ENCODE measurements at regions not wholly inside any gene's neighbourhood (a gene's known extent, or its start where the extent isn't known, plus 50 kb on each side); places are given as distances from the start of the nearest gene placed in this dataset.

DNA sequence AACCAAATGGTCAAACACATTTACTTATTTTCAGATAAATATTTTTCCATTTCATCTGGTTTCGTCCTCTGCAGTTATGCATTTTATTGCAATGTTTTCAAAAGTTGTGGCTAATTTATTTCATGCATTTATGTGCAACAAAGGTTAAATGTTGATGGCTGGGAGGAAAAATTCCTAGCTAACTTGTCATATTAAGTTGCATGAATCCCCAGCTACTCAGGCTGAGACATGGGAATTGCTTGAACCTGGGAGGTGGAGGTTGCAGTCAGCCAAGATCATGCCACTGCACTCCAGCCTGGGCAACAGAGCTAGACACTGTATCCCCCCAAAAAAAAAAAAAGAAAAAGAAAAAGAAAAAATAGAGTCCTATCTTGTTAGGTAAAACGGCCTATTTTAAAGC is 1862.4 kb upstream of the RAG2 start:
- DNase-seq: no peak
- Mint-ChIP-seq H3K9me3 (peaks cover 0 to 11% (median 3%) of the 10 kb centered on the region in 7 donors), H3K27ac (no peak overlapping the region), H3K27me3 (ENCODE audit: low read depth in 3 of 3) (no peaks in the 10 kb centered on the region), H3K4me1 (no peaks in the 10 kb centered on the region), H3K4me3 (no peak overlapping the region), H3K36me3 (no peaks in the 10 kb centered on the region)
- Histone ChIP-seq H3K36me3 (replicated peaks in 1 of 2; ENCODE audit: control insufficient read depth in 1 of 2, insufficient read depth in 2 of 2, low read length in 2 of 2) (no peaks in the 10 kb centered on the region), H3K27me3 (ENCODE audit: control insufficient read depth in 2 of 2, insufficient read depth in 2 of 2, low read length in 2 of 2) (no peaks in the 10 kb centered on the region), H3K79me2 (ENCODE audit: insufficient read depth, low read length) (no peaks in the 10 kb centered on the region), H3K4me2 (replicated peaks; ENCODE audit: extremely low read depth, low read length, poor library complexity, severe bottlenecking) (no peak overlapping the region), H4K20me1 (ENCODE audit: insufficient read depth, low read length) (no peaks in the 10 kb centered on the region), H3K4me3 (replicated peaks in 1 of 3; ENCODE audit: low read depth in 2 of 3, low read length in 3 of 3) (no peak overlapping the region), H2AFZ (ENCODE audit: insufficient read depth, low read depth, low read length, poor library complexity, severe bottlenecking) (no peak overlapping the region), H3K9ac (ENCODE audit: insufficient read depth, low read length, poor library complexity, severe bottlenecking) (no peak overlapping the region), H3K4me1 (ENCODE audit: control insufficient read depth in 1 of 2, insufficient read depth in 2 of 2, low read length in 2 of 2) (no peaks in the 10 kb centered on the region), H3K9me3 (replicated peaks in 1 of 2; ENCODE audit: control insufficient read depth in 1 of 2, insufficient read depth in 1 of 2, low read length in 2 of 2) (peaks cover 6 to 10% of the 10 kb centered on the region in 2 donors), H3K27ac (ENCODE audit: low read depth in 1 of 2, low read length in 2 of 2) (no peak overlapping the region)
- intact Hi-C loops (cut with micrococcal nuclease): no loop called here
- WGBS (ENCODE audit: insufficient coverage): no CpG with 5 or more reads among the region's 2 CpGs
- TF ChIP-seq, protein P1, sequence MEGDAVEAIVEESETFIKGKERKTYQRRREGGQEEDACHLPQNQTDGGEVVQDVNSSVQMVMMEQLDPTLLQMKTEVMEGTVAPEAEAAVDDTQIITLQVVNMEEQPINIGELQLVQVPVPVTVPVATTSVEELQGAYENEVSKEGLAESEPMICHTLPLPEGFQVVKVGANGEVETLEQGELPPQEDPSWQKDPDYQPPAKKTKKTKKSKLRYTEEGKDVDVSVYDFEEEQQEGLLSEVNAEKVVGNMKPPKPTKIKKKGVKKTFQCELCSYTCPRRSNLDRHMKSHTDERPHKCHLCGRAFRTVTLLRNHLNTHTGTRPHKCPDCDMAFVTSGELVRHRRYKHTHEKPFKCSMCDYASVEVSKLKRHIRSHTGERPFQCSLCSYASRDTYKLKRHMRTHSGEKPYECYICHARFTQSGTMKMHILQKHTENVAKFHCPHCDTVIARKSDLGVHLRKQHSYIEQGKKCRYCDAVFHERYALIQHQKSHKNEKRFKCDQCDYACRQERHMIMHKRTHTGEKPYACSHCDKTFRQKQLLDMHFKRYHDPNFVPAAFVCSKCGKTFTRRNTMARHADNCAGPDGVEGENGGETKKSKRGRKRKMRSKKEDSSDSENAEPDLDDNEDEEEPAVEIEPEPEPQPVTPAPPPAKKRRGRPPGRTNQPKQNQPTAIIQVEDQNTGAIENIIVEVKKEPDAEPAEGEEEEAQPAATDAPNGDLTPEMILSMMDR (IDR thresholded peaks at IDR 0.05): no peak

DNA sequence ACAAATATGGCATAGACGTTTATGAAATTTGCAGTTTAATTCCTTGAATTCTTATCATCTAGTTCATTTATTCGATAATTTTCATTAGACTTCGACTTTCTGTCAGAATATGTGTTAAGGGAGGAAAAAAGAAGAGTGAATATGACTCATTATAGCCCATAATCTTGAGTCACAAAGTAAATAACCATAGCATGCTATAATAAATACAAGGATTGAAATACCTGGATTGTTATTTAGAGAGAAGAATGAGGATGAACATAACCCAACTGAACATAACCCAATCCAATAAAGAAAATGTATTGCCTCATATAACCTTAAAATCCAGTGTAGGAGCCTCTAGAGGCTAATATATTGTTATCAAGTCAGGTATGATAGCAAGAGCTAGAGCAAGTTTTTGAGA is 1858.3 kb upstream of the RAG2 start:
- Histone ChIP-seq H3K36me3 (replicated peaks in 1 of 2; ENCODE audit: control insufficient read depth in 1 of 2, insufficient read depth in 2 of 2, low read length in 2 of 2) (no peaks in the 10 kb centered on the region), H3K4me1 (ENCODE audit: control insufficient read depth in 1 of 2, insufficient read depth in 2 of 2, low read length in 2 of 2) (no peaks in the 10 kb centered on the region), H2AFZ (ENCODE audit: insufficient read depth, low read depth, low read length, poor library complexity, severe bottlenecking) (no peak overlapping the region), H4K20me1 (ENCODE audit: insufficient read depth, low read length) (no peaks in the 10 kb centered on the region), H3K4me3 (replicated peaks in 1 of 3; ENCODE audit: low read depth in 2 of 3, low read length in 3 of 3) (no peak overlapping the region), H3K27me3 (ENCODE audit: control insufficient read depth in 2 of 2, insufficient read depth in 2 of 2, low read length in 2 of 2) (no peaks in the 10 kb centered on the region), H3K4me2 (replicated peaks; ENCODE audit: extremely low read depth, low read length, poor library complexity, severe bottlenecking) (no peak overlapping the region), H3K9me3 (replicated peaks in 1 of 2; ENCODE audit: control insufficient read depth in 1 of 2, insufficient read depth in 1 of 2, low read length in 2 of 2) (no peaks in the 10 kb centered on the region), H3K9ac (ENCODE audit: insufficient read depth, low read length, poor library complexity, severe bottlenecking) (no peak overlapping the region), H3K27ac (ENCODE audit: low read depth in 1 of 2, low read length in 2 of 2) (no peak overlapping the region), H3K79me2 (ENCODE audit: insufficient read depth, low read length) (no peaks in the 10 kb centered on the region)
- TF ChIP-seq, protein P1 (IDR thresholded peaks at IDR 0.05): no peak
- H3K4me1 Mint-ChIP-seq: no peaks in the 10 kb centered on the region
- H3K9me3 Mint-ChIP-seq: peaks cover 0 to 8% (median 3%) of the 10 kb centered on the region in 7 donors
- no CpG with 5 or more reads among the region's 3 CpGs for WGBS (ENCODE audit: insufficient coverage)
- intact Hi-C loops (cut with micrococcal nuclease): no loop called here
- no peaks in the 10 kb centered on the region for H3K27me3 Mint-ChIP-seq (ENCODE audit: low read depth in 3 of 3)
- no peak for DNase-seq
- H3K36me3 Mint-ChIP-seq: no peaks in the 10 kb centered on the region
- no peak overlapping the region for H3K27ac Mint-ChIP-seq
- H3K4me3 Mint-ChIP-seq: no peak overlapping the region
